SK-N-SH (cell line): ENCODE measurements at regions not wholly inside any gene's neighbourhood (a gene's known extent, or its start where the extent isn't known, plus 50 kb on each side); places are given as distances from the start of the nearest gene placed in this dataset.

Source experiments
- CTCF ChIA-PET: fragments of 300-600, 350-600 bp; formaldehyde crosslinking; extraction: SDS; loops from one replicate; lab custom pipeline; 2021; lab: Yijun Ruan, JAX
- POLR2A ChIA-PET: fragments of 350-600 bp; sonication (Branson Sonifier 250); formaldehyde crosslinking; extraction: SDS; loops from one replicate; lab custom pipeline; 2020; ENCODE audit warnings: antibody characterized with exemption, inconsistent platforms; lab: Yijun Ruan, JAX
- DNase-seq: peaks from one replicate; pipeline ENCODE4 v3.0.0; 2012
- H2AFZ ChIP-seq: fragments of 200-600 bp; sonication (generic); 2 replicates; pipeline ENCODE4 v1.8.1; 2016; ENCODE audit warnings: antibody characterized with exemption, mild to moderate bottlenecking, low read depth
- H3F3A ChIP-seq: fragments of 200-600 bp; sonication (generic); replicated peaks from 2 replicates; pipeline ENCODE3; 2016; ENCODE audit warnings: antibody characterized with exemption, mild to moderate bottlenecking; ENCODE audit not compliant: insufficient read depth
- H3K27ac ChIP-seq, 2 experiments: fragments of 200-500 bp in 1 of 2; fragments of 200-600 bp in 1 of 2; sonication (Bioruptor generic) in 1 of 2; sonication (generic), shearing (Covaris generic) in 1 of 2; 2 replicates each; pipeline versions ENCODE4 v1.5.1 to v1.6.1; 2014 to 2016; ENCODE audit warnings: low read depth in 2 of 2, inconsistent platforms in 1 of 2, low read length in 1 of 2, mild to moderate bottlenecking in 1 of 2, mixed read lengths in 1 of 2
- H3K27me3 ChIP-seq: fragments of 200-600 bp; sonication (generic), shearing (Covaris generic); 2 replicates; pipeline ENCODE4 v1.6.1; 2016; ENCODE audit warnings: mixed run types; ENCODE audit not compliant: insufficient read depth
- H3K36me3 ChIP-seq, 2 experiments: fragments of 200-500 bp in 1 of 2; fragments of 200-600 bp in 1 of 2; sonication (Bioruptor generic) in 1 of 2; sonication (generic) in 1 of 2; replicated peaks in 1 of 2; 2 replicates each; pipeline versions ENCODE3 to v1.5.1; 2014 to 2016; ENCODE audit warnings: low read length in 1 of 2, mild to moderate bottlenecking in 1 of 2; ENCODE audit not compliant: insufficient read depth in 2 of 2, control insufficient read depth in 1 of 2
- H3K4me1 ChIP-seq, 2 experiments: fragments of 200-500 bp in 1 of 2; fragments of 200-600 bp in 1 of 2; sonication (Bioruptor generic) in 1 of 2; sonication (generic), shearing (Covaris generic) in 1 of 2; 2 replicates each; pipeline versions ENCODE4 v1.5.1 to v1.6.1; 2014 to 2016; ENCODE audit warnings: low read depth in 1 of 2, low read length in 1 of 2, mixed run types in 1 of 2; ENCODE audit not compliant: insufficient read depth in 2 of 2, control insufficient read depth in 1 of 2
- H3K4me2 ChIP-seq: fragments of 200-600 bp; sonication (generic), shearing (Covaris generic); 2 replicates; pipeline ENCODE4 v1.6.1; 2017; ENCODE audit warnings: mixed run types
- H3K4me3 ChIP-seq, 2 experiments: fragments of 200-500 bp in 1 of 2; fragments of 200-600 bp in 1 of 2; sonication (Bioruptor generic) in 1 of 2; sonication (generic), shearing (Covaris generic) in 1 of 2; 2 replicates each; pipeline versions ENCODE4 v1.5.1 to v1.8.1; 2014 to 2016; ENCODE audit warnings: low read depth in 2 of 2, inconsistent platforms in 1 of 2, low read length in 1 of 2, mild to moderate bottlenecking in 1 of 2, mixed read lengths in 1 of 2, moderate library complexity in 1 of 2
- H3K79me2 ChIP-seq: fragments of 200-600 bp; sonication (generic); 2 replicates; pipeline ENCODE4 v1.8.1; 2017; ENCODE audit warnings: mild to moderate bottlenecking; ENCODE audit not compliant: insufficient read depth
- H3K9ac ChIP-seq: fragments of 200-600 bp; sonication (generic); 2 replicates; pipeline ENCODE4 v1.6.1; 2017; ENCODE audit warnings: mixed run types
- H3K9me2 ChIP-seq: fragments of 200-600 bp; sonication (generic); 2 replicates; pipeline ENCODE4 v1.6.1; 2017; ENCODE audit warnings: mixed run types
- H3K9me3 ChIP-seq: fragments of 200-600 bp; sonication (generic); 2 replicates; pipeline ENCODE4 v1.6.1; 2017; ENCODE audit warnings: mixed run types, mild to moderate bottlenecking, moderate library complexity
- H4K20me1 ChIP-seq: fragments of 200-600 bp; sonication (generic); 2 replicates; pipeline ENCODE4 v1.6.1; 2017; ENCODE audit warnings: mild to moderate bottlenecking, mixed run types; ENCODE audit not compliant: insufficient read depth
- CHD2 ChIP-seq: fragments of 150-350 bp; IDR thresholded peaks from 2 replicates; pipeline ENCODE4 v1.6.1; 2018; ENCODE audit warnings: low read length; ENCODE audit not compliant: partially characterized antibody
- CTCF ChIP-seq: fragments of 200-600 bp; sonication (generic); IDR thresholded peaks from 2 replicates; pipeline ENCODE4 v1.6.1; 2017; ENCODE audit warnings: antibody characterized with exemption, mild to moderate bottlenecking, moderate library complexity
- ELF1 ChIP-seq: IDR thresholded peaks from 2 replicates; pipeline ENCODE4 v1.4.0; 2012
- EZH2phosphoT487 ChIP-seq: fragments of 200-600 bp; sonication (generic); IDR thresholded peaks from 2 replicates; pipeline ENCODE4 v1.6.1; 2017; ENCODE audit warnings: low read depth, mixed run types, mild to moderate bottlenecking, antibody characterized with exemption, moderate library complexity, borderline replicate concordance
- FOXJ3 ChIP-seq: sonication (generic); formaldehyde crosslinking; IDR thresholded peaks from 2 replicates; pipeline ENCODE4 v1.5.1; 2020; ENCODE audit warnings: mild to moderate bottlenecking, missing genetic modification reagents
- FOXM1 ChIP-seq: IDR thresholded peaks from 2 replicates; pipeline ENCODE4 v1.4.0; 2012; ENCODE audit warnings: low read depth, mild to moderate bottlenecking
- MXI1 ChIP-seq: IDR thresholded peaks from 2 replicates; pipeline ENCODE4 v1.6.1; 2012; ENCODE audit warnings: mild to moderate bottlenecking, low read depth, low read length, improper control_type of control experiment
- NFIC ChIP-seq: IDR thresholded peaks from 2 replicates; pipeline ENCODE4 v1.4.0; 2012; ENCODE audit warnings: borderline replicate concordance
- NRF1 ChIP-seq: IDR thresholded peaks from 2 replicates; pipeline ENCODE4 v1.6.1; 2012; ENCODE audit warnings: low read depth, mild to moderate bottlenecking, low read length
- RCOR1 ChIP-seq: fragments of 150-350 bp; IDR thresholded peaks from 2 replicates; pipeline ENCODE4 v1.6.1; 2017; ENCODE audit warnings: antibody characterized with exemption, low read length
- SIN3A ChIP-seq: IDR thresholded peaks from 2 replicates; pipeline ENCODE4 v1.6.1; 2012; ENCODE audit warnings: low read depth, mild to moderate bottlenecking, low read length, moderate library complexity, borderline replicate concordance
- SMC3 ChIP-seq: IDR thresholded peaks from 2 replicates; pipeline ENCODE4 v1.6.1; 2012; ENCODE audit warnings: low read depth, low read length, improper control_type of control experiment
- TAF1 ChIP-seq: IDR thresholded peaks from 2 replicates; pipeline ENCODE4 v1.6.1; 2012; ENCODE audit warnings: low read depth, mild to moderate bottlenecking, low read length, moderate library complexity, borderline replicate concordance
- TCF12 ChIP-seq: IDR thresholded peaks from 2 replicates; pipeline ENCODE4 v1.4.0; 2012
- USF1 ChIP-seq: IDR thresholded peaks from 2 replicates; pipeline ENCODE4 v1.4.0; 2012; ENCODE audit warnings: low read depth, borderline replicate concordance
- USF2 ChIP-seq: fragments of 150-350 bp; IDR thresholded peaks from 2 replicates; pipeline ENCODE4 v1.6.1; 2017; ENCODE audit warnings: antibody characterized with exemption, low read length, low read depth, borderline replicate concordance
- YY1 ChIP-seq: IDR thresholded peaks from 2 replicates; pipeline ENCODE4 v1.4.0; 2012; ENCODE audit warnings: low read depth, mild to moderate bottlenecking
- WGBS: methylation state at CpG from one replicate; pipeline ENCODE4 v1.1.6; 2017; ENCODE audit warnings: low lambda C conversion rate; 5-methylcytosine and 5-hydroxymethylcytosine counted together
- TF ChIP-seq, protein P1 (sequence below): IDR thresholded peaks from 2 replicates; pipeline ENCODE4 v1.4.0; 2012; ENCODE audit warnings: low read depth, borderline replicate concordance
- TF ChIP-seq, protein P2 (sequence below): IDR thresholded peaks from 2 replicates; pipeline ENCODE4 v1.4.0; 2012; ENCODE audit warnings: low read depth

GRCh38 chr18:38402509-38402908, 836.9 kb upstream of the CELF4 start (continued):
- no peak for TF ChIP-seq USF1
- TF ChIP-seq MXI1: no peak
- no peak for TF ChIP-seq FOXM1
- TF ChIP-seq SMC3: no peak
- no peak for TF ChIP-seq CHD2

DNA sequence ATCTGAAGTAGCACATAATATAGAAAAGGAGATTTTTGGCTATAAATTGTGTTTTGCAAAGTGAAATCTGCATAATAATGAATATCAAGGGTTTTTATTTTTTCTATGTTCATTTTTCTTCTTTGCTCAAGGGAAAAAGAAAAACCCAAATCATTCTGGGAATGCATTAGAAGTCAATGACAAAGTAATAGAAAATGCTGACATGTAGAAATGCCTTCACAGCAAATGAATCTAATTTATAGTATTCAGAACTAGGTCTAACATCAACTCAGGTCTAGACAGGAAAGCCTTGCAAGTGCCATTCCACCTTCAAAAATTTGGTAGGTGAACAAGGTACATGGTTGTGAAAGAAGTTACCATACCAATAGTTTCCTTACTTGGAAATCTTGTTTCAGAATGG, 831.5 kb upstream of the CELF4 start:
- ChIA-PET CTCF (interaction anchor here (1.0 kb wide), 1 partner anchor 31 kb away, joined by 3 read pairs; no protein-coding TSS in a partner anchor), POLR2A (no interaction called here)
- H3F3A ChIP-seq: no peaks in the 10 kb centered on the region
- no peak overlapping the region for H3K9ac ChIP-seq
- no peaks in the 10 kb centered on the region for H4K20me1 ChIP-seq
- no peak for DNase-seq
- no peak overlapping the region for H3K4me2 ChIP-seq
- H3K4me1 ChIP-seq: no peaks in the 10 kb centered on the region
- H3K27me3 ChIP-seq: no peaks in the 10 kb centered on the region
- no peak overlapping the region for H3K4me3 ChIP-seq
- TF ChIP-seq CTCF (no peak), NRF1 (no peak), USF2 (no peak), FOXM1 (no peak), ELF1 (no peak), NFIC (no peak), CHD2 (no peak), YY1 (no peak)
- H3K27ac ChIP-seq: no peak overlapping the region
- H3K9me2 ChIP-seq: no peaks in the 10 kb centered on the region
- H3K79me2 ChIP-seq: no peaks in the 10 kb centered on the region
- no peaks in the 10 kb centered on the region for H3K36me3 ChIP-seq
- H3K9me3 ChIP-seq: no peaks in the 10 kb centered on the region; the same call in 1 of the 2 replicates
- no peak overlapping the region for H2AFZ ChIP-seq

- POLR2A ChIA-PET: no interaction called here
- TF ChIP-seq TCF12 (no peak), USF2 (no peak), SIN3A (no peak), RCOR1 (no peak), FOXJ3 (no peak), ELF1 (no peak), TAF1 (no peak), USF1 (no peak), CHD2 (no peak), EZH2phosphoT487 (no peak)
- TF ChIP-seq, protein P1, sequence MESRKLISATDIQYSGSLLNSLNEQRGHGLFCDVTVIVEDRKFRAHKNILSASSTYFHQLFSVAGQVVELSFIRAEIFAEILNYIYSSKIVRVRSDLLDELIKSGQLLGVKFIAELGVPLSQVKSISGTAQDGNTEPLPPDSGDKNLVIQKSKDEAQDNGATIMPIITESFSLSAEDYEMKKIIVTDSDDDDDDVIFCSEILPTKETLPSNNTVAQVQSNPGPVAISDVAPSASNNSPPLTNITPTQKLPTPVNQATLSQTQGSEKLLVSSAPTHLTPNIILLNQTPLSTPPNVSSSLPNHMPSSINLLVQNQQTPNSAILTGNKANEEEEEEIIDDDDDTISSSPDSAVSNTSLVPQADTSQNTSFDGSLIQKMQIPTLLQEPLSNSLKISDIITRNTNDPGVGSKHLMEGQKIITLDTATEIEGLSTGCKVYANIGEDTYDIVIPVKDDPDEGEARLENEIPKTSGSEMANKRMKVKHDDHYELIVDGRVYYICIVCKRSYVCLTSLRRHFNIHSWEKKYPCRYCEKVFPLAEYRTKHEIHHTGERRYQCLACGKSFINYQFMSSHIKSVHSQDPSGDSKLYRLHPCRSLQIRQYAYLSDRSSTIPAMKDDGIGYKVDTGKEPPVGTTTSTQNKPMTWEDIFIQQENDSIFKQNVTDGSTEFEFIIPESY: no peak
- TF ChIP-seq, protein P2, sequence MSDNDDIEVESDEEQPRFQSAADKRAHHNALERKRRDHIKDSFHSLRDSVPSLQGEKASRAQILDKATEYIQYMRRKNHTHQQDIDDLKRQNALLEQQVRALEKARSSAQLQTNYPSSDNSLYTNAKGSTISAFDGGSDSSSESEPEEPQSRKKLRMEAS: no peak
Measured at GRCh38 chr18:38386146-38386545, 820.5 kb upstream of the CELF4 start.

More at GRCh38 chr18:38386146-38386545, 820.5 kb upstream of the CELF4 start:
- Histone ChIP-seq H3K9me3 (0 out of 2 replicates have a peak, but pooled peaks cover 8% of the 10 kb centered on the region), H3K27ac (no peak overlapping the region), H3K79me2 (no peaks in the 10 kb centered on the region), H4K20me1 (no peaks in the 10 kb centered on the region), H3K27me3 (no peaks in the 10 kb centered on the region), H3K36me3 (no peaks in the 10 kb centered on the region), H3K9me2 (no peaks in the 10 kb centered on the region; the same call in 1 of the 2 replicates), H3K4me3 (no peak overlapping the region), H3K4me1 (no peaks in the 10 kb centered on the region; a peak in 1 of 4 replicates), H2AFZ (no peak overlapping the region), H3K9ac (no peak overlapping the region), H3F3A (no peaks in the 10 kb centered on the region), H3K4me2 (no peak overlapping the region)
- no peak for DNase-seq
- 6% methylated on average over 1 of the region's 1 CpG for WGBS
- CTCF ChIA-PET: no interaction called here
